Lower leg skin (tissue), 4 donors: ENCODE measurements at regions not wholly inside any gene's neighbourhood (a gene's known extent, or its start where the extent isn't known, plus 50 kb on each side); places are given as distances from the start of the nearest gene placed in this dataset.
"Not testable (repeated sequence)": the region's sequence is repeated elsewhere in the genome, so short reads cannot be mapped to it uniquely, and the experiment has no call there.

Experiments
- DNase-seq, 2 donors: peaks; one replicate each; pipeline ENCODE4 v3.0.0-alpha.2; 2019; ENCODE audit warnings: low spot score in 2 of 2
- H3K4me3 ChIP-seq: fragments of 200-600 bp; sonication (generic); 2 replicates; pipeline ENCODE4 v1.5.1; 2017; ENCODE audit warnings: mild to moderate bottlenecking, low read depth; ENCODE audit not compliant: poor library complexity, severe bottlenecking
- POLR2A ChIP-seq, 2 donors: fragments of 450-650 bp; IDR thresholded peaks; one replicate each; pipeline ENCODE4 v1.6.1; 2016 to 2017; ENCODE audit warnings: antibody characterized with exemption in 2 of 2, mild to moderate bottlenecking in 1 of 2, moderate library complexity in 1 of 2
- WGBS, 2 donors: methylation state at CpG; one replicate each; pipeline ENCODE4 v1.1.5; 2018; 5-methylcytosine and 5-hydroxymethylcytosine counted together
- intact Hi-C: fragments of 100-400 bp; cut with DNase I; formaldehyde crosslinking; loops from one replicate; pipeline ENCODE4 v1.15.0; 2023; ENCODE audit warnings: low total_unique reads
- TF ChIP-seq, protein P1 (sequence below), 3 donors: fragments of 450-650 bp; IDR thresholded peaks; one replicate each; pipeline ENCODE4 v1.5.1; 2016; ENCODE audit warnings: antibody characterized with exemption in 3 of 3, mild to moderate bottlenecking in 3 of 3, moderate library complexity in 2 of 3

DNA sequence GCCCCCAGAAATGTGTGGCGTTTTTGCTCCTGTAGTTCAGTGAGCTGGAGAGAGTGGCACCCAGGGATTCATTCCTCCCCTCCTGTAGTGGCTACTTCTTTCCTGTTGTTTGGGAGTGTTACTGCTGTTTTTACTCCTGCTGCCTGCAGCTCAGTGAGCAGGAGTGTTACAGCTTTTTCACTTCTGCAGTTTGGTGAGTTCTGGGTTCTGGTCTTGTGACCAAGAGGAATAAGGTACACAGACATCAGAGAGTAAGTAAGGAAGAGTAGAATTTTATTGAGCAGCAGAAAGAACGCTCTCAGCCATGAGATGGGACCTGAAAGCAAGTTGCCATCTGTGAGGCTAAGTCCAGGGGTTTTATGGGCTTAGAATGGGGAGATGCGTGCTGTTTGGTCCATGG lies 966.3 kb upstream of the CITED2 start:
- intact Hi-C loops: no loop called here
- 88% methylated on average over 3 of the region's 3 CpGs for WGBS, 2 donors
- TF ChIP-seq, protein P1, sequence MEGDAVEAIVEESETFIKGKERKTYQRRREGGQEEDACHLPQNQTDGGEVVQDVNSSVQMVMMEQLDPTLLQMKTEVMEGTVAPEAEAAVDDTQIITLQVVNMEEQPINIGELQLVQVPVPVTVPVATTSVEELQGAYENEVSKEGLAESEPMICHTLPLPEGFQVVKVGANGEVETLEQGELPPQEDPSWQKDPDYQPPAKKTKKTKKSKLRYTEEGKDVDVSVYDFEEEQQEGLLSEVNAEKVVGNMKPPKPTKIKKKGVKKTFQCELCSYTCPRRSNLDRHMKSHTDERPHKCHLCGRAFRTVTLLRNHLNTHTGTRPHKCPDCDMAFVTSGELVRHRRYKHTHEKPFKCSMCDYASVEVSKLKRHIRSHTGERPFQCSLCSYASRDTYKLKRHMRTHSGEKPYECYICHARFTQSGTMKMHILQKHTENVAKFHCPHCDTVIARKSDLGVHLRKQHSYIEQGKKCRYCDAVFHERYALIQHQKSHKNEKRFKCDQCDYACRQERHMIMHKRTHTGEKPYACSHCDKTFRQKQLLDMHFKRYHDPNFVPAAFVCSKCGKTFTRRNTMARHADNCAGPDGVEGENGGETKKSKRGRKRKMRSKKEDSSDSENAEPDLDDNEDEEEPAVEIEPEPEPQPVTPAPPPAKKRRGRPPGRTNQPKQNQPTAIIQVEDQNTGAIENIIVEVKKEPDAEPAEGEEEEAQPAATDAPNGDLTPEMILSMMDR (IDR thresholded peaks at IDR 0.05): no peak
- no peak for TF ChIP-seq POLR2A (IDR thresholded peaks at IDR 0.05)

DNA sequence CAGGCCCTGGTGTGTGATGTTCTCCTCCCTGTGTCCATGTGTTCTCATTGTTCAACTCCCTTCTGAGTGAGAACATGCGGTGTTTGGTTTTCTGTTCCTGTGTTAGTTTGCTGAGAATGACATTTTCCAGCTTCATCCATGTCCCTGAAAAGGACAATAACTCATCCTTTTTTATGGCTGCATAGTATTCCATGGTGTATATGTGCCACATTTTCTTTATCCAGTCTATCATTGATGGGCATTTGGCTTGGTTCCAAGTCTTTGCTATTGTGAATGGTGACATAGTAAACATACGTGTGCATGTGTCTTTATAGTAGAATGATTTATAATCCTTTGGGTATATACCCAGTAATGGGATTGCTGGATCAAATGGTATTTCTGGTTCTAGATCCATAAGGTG lies 964.6 kb upstream of the CITED2 start:
- 89 to 96% methylated on average over 2 of the region's 2 CpGs for WGBS, 2 donors
- H3K4me3 ChIP-seq, intact Hi-C loops, DNase-seq: not testable (repeated sequence)

More for the DNA sequence above, 966.3 kb upstream of the CITED2 start:
- no peak for DNase-seq
- H3K4me3 ChIP-seq: no peak overlapping the region

DNA sequence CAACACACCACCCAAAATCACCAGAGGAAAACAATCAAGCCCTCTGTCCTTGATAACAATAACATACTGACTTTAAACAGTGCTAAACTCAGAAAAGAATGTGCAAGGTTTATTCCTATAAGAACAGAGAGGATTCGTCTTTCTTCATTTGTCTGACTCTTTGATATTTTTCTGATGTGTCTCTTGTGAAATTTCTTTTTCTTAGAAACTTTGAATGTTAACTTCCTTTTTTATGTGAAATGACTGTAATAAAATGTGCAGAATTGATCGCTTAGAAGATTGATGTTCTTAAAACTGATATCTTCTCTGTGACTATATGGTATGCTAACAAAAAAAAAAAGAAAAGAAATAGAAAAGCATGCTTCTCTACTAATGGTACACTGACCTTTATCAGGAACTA lies 947.4 kb upstream of the CITED2 start:
- no peak overlapping the region for H3K4me3 ChIP-seq
- DNase-seq: no peak
- 59 to 71% methylated on average over 2 of the region's 2 CpGs for WGBS, 2 donors
- intact Hi-C loops: no loop called here
- TF ChIP-seq POLR2A (IDR thresholded peaks at IDR 0.05): no peak
- TF ChIP-seq, protein P1 (IDR thresholded peaks at IDR 0.05): no peak

DNA sequence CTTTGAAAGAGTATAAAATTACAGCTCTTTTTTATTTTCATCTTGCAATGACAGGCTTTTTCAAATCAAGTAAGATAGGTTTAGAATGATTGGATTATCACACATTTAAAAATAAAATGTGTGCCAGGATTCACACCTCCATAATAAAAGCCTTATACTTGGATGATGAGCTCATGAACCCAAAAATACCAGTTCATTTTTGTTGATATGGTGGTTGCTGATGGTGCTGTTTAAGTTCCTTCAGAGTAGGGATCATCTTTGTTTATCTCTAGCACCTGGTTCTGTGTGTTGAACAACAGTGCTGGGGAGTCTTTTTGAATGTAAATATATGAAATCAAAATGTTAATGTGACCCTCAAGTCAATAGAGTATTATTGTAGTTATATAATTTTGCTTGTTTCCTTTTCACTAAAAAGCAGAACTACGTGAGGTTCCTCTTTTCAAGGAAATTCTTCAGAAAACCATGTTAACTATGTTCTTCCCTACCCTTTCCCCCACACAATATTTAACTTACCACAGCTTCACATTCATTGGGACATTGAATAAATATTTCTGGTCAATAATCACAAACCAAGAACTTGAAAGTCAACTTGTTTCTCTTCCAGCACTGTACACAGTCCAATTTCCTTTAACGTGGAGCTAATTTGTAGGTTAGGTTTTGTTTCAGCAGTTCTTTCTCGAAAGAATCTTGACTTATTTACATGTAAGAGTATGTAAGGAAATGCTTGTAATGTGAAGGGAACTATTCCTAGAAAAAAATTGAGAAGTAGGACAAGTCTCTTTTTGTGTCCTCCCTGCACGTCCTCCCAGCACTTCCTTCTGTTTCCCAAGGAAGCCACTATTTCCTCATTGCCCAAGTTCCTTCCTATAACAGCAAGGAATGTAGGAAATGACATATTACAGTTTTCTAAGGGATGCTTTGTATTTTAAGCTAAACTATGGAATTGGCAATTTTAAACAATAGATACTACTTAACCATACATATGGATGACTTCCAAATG lies 945.9 kb upstream of the CITED2 start:
- DNase-seq: no peak
- 47 to 49% methylated on average over 4 of the region's 4 CpGs for WGBS, 2 donors

DNA sequence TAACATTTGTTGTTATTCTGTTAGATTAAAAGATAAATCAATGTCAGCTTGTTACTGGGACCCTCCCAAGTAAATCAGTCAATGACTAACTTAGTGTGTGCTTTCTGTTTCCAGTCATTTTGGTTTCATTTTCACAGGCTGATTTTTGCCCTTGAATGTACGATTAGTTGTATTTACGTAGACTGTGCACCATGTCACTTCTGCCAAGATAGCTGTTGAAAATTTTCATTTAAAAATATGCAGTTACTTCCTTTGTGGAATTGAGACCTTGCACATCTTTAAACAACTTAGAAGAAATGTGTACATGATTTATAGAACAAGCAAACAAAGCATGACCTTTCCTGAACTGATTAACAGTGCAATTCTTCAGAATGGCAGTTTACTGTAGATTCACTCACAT lies 944.8 kb upstream of the CITED2 start:
- no peak for TF ChIP-seq POLR2A (IDR thresholded peaks at IDR 0.05)
- TF ChIP-seq, protein P1 (IDR thresholded peaks at IDR 0.05): no peak
- 60 to 73% methylated on average over 2 of the region's 2 CpGs for whole genome bisulfite sequencing, 2 donors
- no peak for DNase-seq
- H3K4me3 ChIP-seq: no peak overlapping the region
- intact Hi-C loops: no loop called here

More for the DNA sequence above, 945.9 kb upstream of the CITED2 start:
- H3K4me3 ChIP-seq: no peak overlapping the region
- TF ChIP-seq POLR2A (IDR thresholded peaks at IDR 0.05): no peak
- TF ChIP-seq, protein P1 (IDR thresholded peaks at IDR 0.05): no peak
- intact Hi-C loops: no loop called here

DNA sequence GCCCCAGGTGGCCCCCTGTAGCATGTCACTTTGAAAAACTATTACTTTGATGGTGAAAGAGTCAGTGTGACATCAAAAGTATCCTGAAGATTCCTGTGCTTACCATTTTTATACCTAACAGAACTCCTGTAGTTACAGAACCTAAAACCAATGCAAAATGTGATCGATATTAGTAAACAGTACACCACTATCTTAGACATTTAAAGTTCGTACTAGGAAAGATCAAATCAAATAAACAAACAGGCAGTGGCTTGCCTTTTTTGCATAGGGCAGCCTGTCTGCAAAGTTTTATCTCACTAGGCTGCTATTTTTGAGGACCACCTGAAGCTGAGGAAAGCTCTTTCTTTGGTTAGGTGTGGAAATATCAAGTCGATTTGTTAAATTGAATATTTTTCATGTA lies 944.0 kb upstream of the CITED2 start:
- WGBS, 2 donors: 86 to 89% methylated on average over 3 of the region's 3 CpGs
- intact Hi-C loops: no loop called here
- H3K4me3 ChIP-seq: no peak overlapping the region
- no peak for DNase-seq
- TF ChIP-seq, protein P1 (IDR thresholded peaks at IDR 0.05): no peak
- no peak for TF ChIP-seq POLR2A (IDR thresholded peaks at IDR 0.05)
